Calu3 (cell line): ENCODE measurements at regions not wholly inside any gene's neighbourhood (a gene's known extent, or its start where the extent isn't known, plus 50 kb on each side); places are given as distances from the start of the nearest gene placed in this dataset.

ENCODE experiments used
- BruUV-seq: library from RNA; stranded (reverse); fragments of 400-500 nt; replicated peaks from 2 replicates; lab custom pipeline; 2021; lab: Mats Ljungman, UMichigan
- CTCF ChIA-PET: fragments of 300-600 bp; sonication (Branson Sonifier 250); formaldehyde crosslinking; loops from one replicate; lab custom pipeline; 2022; ENCODE audit warnings: antibody characterized with exemption; lab: Charles Lee
- DNase-seq: peaks from one replicate; pipeline ENCODE4 v3.0.0; 2022
- H3K27ac Mint-ChIP-seq: one replicate; pipeline ENCODE4 v1.8.0; 2022; ENCODE audit warnings: mixed read lengths; ENCODE audit not compliant: unreplicated experiment
- H3K27me3 Mint-ChIP-seq: one replicate; pipeline ENCODE4 v1.8.0; 2022; ENCODE audit warnings: mixed read lengths; ENCODE audit not compliant: unreplicated experiment
- H3K36me3 Mint-ChIP-seq: one replicate; pipeline ENCODE4 v1.8.0; 2022; ENCODE audit warnings: mild to moderate bottlenecking, moderate library complexity, mixed read lengths; ENCODE audit not compliant: insufficient read depth, unreplicated experiment
- H3K4me1 Mint-ChIP-seq: one replicate; pipeline ENCODE4 v1.8.0; 2022; ENCODE audit warnings: mild to moderate bottlenecking, low read depth, mixed read lengths; ENCODE audit not compliant: unreplicated experiment
- H3K4me3 Mint-ChIP-seq: one replicate; pipeline ENCODE4 v1.8.0; 2022; ENCODE audit warnings: mild to moderate bottlenecking, low read depth, moderate library complexity, mixed read lengths; ENCODE audit not compliant: unreplicated experiment
- H3K9me3 Mint-ChIP-seq: one replicate; pipeline ENCODE4 v1.8.0; 2022; ENCODE audit warnings: low read depth, mixed read lengths; ENCODE audit not compliant: unreplicated experiment
- CTCF ChIP-seq: fragments of 200-600 bp; IDR thresholded peaks from one replicate; pipeline ENCODE4 v1.8.0; 2022; ENCODE audit warnings: antibody characterized with exemption; ENCODE audit not compliant: unreplicated experiment
- intact Hi-C: fragments of 100-400 bp; cut with micrococcal nuclease; formaldehyde crosslinking; loops from one replicate; pipeline ENCODE4 v1.10.0; 2022; ENCODE audit not compliant: unreplicated experiment

GRCh38 chr11:19509215-19509614 is 203.4 kb upstream of the NAV2 start:
- DNase-seq: no peak
- Mint-ChIP-seq H3K4me1 (peaks cover 9% of the 10 kb centered on the region), H3K4me3 (no peak overlapping the region), H3K27me3 (peaks cover 85% of the 10 kb centered on the region), H3K9me3 (no peaks in the 10 kb centered on the region), H3K36me3 (no peaks in the 10 kb centered on the region), H3K27ac (no peak overlapping the region)
- intact Hi-C loops: no loop called here
- BruUV-seq: no TSS peak
- CTCF ChIA-PET: no interaction called here
- no peak for TF ChIP-seq CTCF

- TF ChIP-seq CTCF: no peak
- H3K27me3 Mint-ChIP-seq: peaks cover 85% of the 10 kb centered on the region
- peaks cover 9% of the 10 kb centered on the region for H3K4me1 Mint-ChIP-seq
- no peaks in the 10 kb centered on the region for H3K36me3 Mint-ChIP-seq
- H3K27ac Mint-ChIP-seq: no peak overlapping the region
- no peaks in the 10 kb centered on the region for H3K9me3 Mint-ChIP-seq
- intact Hi-C loops: no loop called here
- H3K4me3 Mint-ChIP-seq: no peak overlapping the region
- CTCF ChIA-PET: no interaction called here
- BruUV-seq: no TSS peak
- DNase-seq: no peak
These were observed 204.5 kb upstream of the NAV2 start for GRCh38 chr11:19508165-19508564.

GRCh38 chr11:19506816-19507486 is 205.7 kb upstream of the NAV2 start:
- H3K9me3 Mint-ChIP-seq: no peaks in the 10 kb centered on the region
- H3K27me3 Mint-ChIP-seq: peaks cover 78% of the 10 kb centered on the region
- H3K4me3 Mint-ChIP-seq: no peak overlapping the region
- no peak overlapping the region for H3K27ac Mint-ChIP-seq
- H3K4me1 Mint-ChIP-seq: peaks cover 9% of the 10 kb centered on the region
- intact Hi-C loops: no loop called here
- no peaks in the 10 kb centered on the region for H3K36me3 Mint-ChIP-seq
- no TSS peak for BruUV-seq
- TF ChIP-seq CTCF: no peak
- CTCF ChIA-PET: interaction anchor here (0.5 kb wide), 1 partner anchor 601 kb away, joined by 3 read pairs; no protein-coding TSS in a partner anchor
- no peak for DNase-seq

- Mint-ChIP-seq H3K27me3 (peaks cover 45% of the 10 kb centered on the region), H3K27ac (no peak overlapping the region), H3K4me1 (no peaks in the 10 kb centered on the region), H3K4me3 (no peak overlapping the region), H3K36me3 (no peaks in the 10 kb centered on the region), H3K9me3 (no peaks in the 10 kb centered on the region)
- intact Hi-C loops: no loop called here
- TF ChIP-seq CTCF: no peak
- CTCF ChIA-PET: no interaction called here
- no peak for DNase-seq
- no TSS peak for BruUV-seq
These were observed 209.9 kb upstream of the NAV2 start for GRCh38 chr11:19502691-19503253.
